ENCODE measurements at regions not wholly inside any gene's neighbourhood (a gene's known extent, or its start where the extent isn't known, plus 50 kb on each side); places are given as distances from the start of the nearest gene placed in this dataset.

DNA sequence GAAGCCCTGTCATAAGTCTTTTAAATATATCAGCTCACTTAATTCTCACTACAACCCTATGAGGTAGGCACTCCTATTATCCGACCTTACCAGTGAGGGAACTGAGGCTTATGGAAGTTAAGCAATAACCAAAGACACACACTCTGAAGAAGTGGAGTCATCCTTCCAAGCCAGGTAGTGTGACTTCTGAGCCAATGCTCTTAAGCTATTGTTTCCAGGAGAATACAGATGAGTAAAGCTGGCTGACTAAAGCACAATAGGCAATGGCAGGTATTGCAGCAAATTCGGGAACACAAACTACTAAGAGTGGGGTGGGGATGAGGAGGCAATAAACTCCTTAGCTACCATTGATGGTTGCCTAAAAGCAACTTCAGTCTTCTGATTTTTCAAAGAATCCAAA, 81.8 kb upstream of the KIT start:
- H3K27ac ChIP-seq, result no peak overlapping the region
- intact Hi-C loops (cut with DNase I; ENCODE audit: low total_unique reads), result no loop called here
- TF ChIP-seq POLR2A (IDR thresholded peaks at IDR 0.05), result no peak
- no peaks in the 10 kb centered on the region for H3K9me3 ChIP-seq
- no peaks in the 10 kb centered on the region for H3K27me3 ChIP-seq
- H3K4me1 ChIP-seq, result no peaks in the 10 kb centered on the region
- no peaks in the 10 kb centered on the region for H3K36me3 ChIP-seq
- no peak overlapping the region for H3K4me3 ChIP-seq
- DNase-seq, result no peak

GRCh38 chr4:54581807-54582206, 76.0 kb upstream of the KIT start:
- no peaks in the 10 kb centered on the region for H3K9me3 ChIP-seq
- no peak for DNase-seq
- TF ChIP-seq POLR2A (IDR thresholded peaks at IDR 0.05), result no peak
- TF ChIP-seq CTCF (IDR thresholded peaks at IDR 0.05), result no peak
- no peak overlapping the region for H3K27ac ChIP-seq
- H3K36me3 ChIP-seq, result no peaks in the 10 kb centered on the region
- no peak overlapping the region for H3K4me3 ChIP-seq
- no peaks in the 10 kb centered on the region for H3K27me3 ChIP-seq
- H3K4me1 ChIP-seq, result no peaks in the 10 kb centered on the region
- intact Hi-C loops (cut with DNase I; ENCODE audit: low total_unique reads), result no loop called here

GRCh38 chr4:54585321-54586000, 72.3 kb upstream of the KIT start:
- H3K36me3 ChIP-seq, result no peaks in the 10 kb centered on the region
- no peak overlapping the region for H3K27ac ChIP-seq
- intact Hi-C loops (cut with DNase I; ENCODE audit: low total_unique reads), result no loop called here
- no peaks in the 10 kb centered on the region for H3K9me3 ChIP-seq
- no peaks in the 10 kb centered on the region for H3K4me1 ChIP-seq
- H3K4me3 ChIP-seq, result no peak overlapping the region
- H3K27me3 ChIP-seq, result no peaks in the 10 kb centered on the region
- no peak for TF ChIP-seq POLR2A (IDR thresholded peaks at IDR 0.05)
- no peak for TF ChIP-seq CTCF (IDR thresholded peaks at IDR 0.05)
- DNase-seq, result no peak

GRCh38 chr4:54586320-54586955, 71.3 kb upstream of the KIT start:
- Histone ChIP-seq H3K9me3 (no peaks in the 10 kb centered on the region), H3K4me1 (no peaks in the 10 kb centered on the region), H3K36me3 (no peaks in the 10 kb centered on the region), H3K27ac (no peak overlapping the region), H3K4me3 (no peak overlapping the region), H3K27me3 (no peaks in the 10 kb centered on the region)
- no peak for TF ChIP-seq POLR2A (IDR thresholded peaks at IDR 0.05)
- TF ChIP-seq CTCF (IDR thresholded peaks at IDR 0.05), result no peak
- intact Hi-C loops (cut with DNase I; ENCODE audit: low total_unique reads), result no loop called here
- DNase-seq, result no peak

DNA sequence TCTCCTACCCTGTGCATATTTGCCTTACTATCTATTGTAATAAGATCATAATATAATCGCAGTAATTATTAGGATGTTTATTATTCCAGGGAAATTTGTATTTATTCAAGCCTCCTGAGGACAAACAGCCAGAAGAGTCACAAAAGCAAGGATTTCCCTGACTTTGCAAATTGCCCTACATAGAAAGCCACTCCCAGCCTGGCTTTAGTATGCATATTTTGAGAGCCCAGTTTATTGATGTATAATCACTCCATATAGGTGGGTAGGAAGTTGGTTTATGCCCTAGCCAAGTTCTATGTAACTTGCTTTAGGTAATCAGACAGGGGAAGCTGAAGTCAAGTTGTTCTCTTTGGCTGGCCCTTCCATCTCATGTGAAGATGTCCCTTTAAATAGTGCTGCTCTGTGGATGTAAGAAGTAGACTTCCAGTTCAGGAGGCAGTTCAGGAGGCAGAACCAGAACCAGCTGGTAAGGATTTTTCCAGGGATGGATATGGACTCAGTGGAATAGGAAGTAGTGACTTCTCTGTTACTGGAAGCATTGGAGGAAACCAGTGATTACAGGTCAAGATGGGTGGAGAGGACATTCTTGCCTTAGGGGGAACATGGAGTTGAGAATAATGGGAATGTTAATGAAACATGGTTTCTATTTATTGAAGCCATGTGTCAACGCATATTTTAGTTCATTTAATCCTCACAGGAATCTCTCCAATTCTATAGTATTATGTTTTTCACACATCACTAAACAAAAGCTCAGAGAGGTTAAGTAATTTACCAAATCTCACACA, 70.5 kb upstream of the KIT start:
- H3K27me3 ChIP-seq, result no peaks in the 10 kb centered on the region
- DNase-seq, result no peak
- no peak overlapping the region for H3K4me3 ChIP-seq
- intact Hi-C loops (cut with DNase I; ENCODE audit: low total_unique reads), result no loop called here
- H3K27ac ChIP-seq, result no peak overlapping the region
- no peaks in the 10 kb centered on the region for H3K4me1 ChIP-seq
- H3K36me3 ChIP-seq, result no peaks in the 10 kb centered on the region
- H3K9me3 ChIP-seq, result no peaks in the 10 kb centered on the region
- no peak for TF ChIP-seq POLR2A (IDR thresholded peaks at IDR 0.05)
- TF ChIP-seq CTCF (IDR thresholded peaks at IDR 0.05), result no peak
